Erythroblast (primary cell): ENCODE measurements at regions not wholly inside any gene's neighbourhood (a gene's known extent, or its start where the extent isn't known, plus 50 kb on each side); places are given as distances from the start of the nearest gene placed in this dataset.
"Not testable (repeated sequence)": the region's sequence is repeated elsewhere in the genome, so short reads cannot be mapped to it uniquely, and the experiment has no call there.

Source experiments
- DNase-seq, 2 experiments: peaks; one replicate each; lab custom pipeline; 2025; lab: John Stamatoyannopoulos, UW
- GATA1 ChIP-seq: IDR thresholded peaks from 2 replicates; pipeline ENCODE4 v1.6.1; 2011; ENCODE audit warnings: low read depth, mild to moderate bottlenecking, control low read depth, low read length, moderate library complexity
- POLR2A ChIP-seq: IDR thresholded peaks from 2 replicates; pipeline ENCODE4 v1.6.1; 2011; ENCODE audit warnings: mild to moderate bottlenecking, low read length

DNA sequence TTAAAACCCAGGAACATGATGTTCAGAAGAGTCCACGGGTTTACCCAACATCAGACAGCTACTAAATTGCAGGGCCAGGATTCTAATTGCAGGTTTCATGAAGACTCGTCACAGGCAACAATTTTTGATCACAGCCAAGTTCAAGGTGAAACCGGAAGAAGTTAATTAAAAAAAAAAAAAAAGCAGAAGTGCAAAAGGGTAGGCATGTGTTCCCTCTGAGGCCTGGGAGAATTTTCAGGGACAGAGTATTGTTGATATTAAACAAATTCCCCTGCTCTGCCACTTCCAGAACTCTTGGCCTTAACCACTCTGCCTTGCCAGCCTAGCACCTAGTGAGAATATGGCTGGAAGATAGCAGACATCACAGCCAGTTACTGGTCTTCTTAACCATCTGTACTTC is 99.4 kb upstream of the TRIB2 start:
- DNase-seq: no peak
- no peak for TF ChIP-seq GATA1

DNA sequence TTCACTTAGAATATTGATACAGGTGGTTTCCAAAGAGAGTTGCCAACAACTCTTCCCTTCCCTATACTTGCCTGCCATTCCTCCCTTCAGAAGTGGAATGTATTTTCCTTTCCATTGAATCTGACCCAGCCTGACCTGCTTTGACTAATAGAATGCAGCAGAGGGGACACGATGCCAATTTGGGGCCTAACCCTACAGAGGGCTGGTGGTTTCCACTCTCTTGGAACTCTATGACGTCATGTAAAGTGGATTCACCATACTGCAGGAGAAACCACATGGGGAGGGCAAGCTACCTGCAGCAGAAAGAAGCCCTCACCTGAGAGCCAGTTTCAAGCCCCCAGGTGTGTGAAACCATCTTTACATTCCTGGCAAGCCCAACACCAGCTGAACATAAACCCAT is 98.9 kb upstream of the TRIB2 start:
- DNase-seq: no peak
- TF ChIP-seq POLR2A (no peak), GATA1 (no peak)

DNA sequence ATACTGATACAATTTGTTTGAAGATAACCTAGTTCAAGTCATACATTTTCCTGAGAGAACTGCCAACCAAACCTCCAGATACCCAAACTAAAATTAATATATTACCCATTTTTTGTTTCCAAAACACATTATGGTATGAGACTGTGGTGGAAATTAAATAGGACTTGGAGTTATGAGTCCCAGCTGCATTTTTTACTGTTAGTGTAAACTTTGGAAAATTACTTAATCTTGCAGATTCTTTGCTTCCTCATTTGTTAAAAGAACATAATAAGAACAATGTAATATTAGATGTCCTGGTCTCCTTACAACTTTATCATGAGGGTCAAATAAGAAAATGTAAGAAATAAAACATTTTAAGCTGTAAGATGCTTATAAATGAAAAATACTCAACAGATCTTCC is 98.2 kb upstream of the TRIB2 start:
- DNase-seq: no peak
- no peak for TF ChIP-seq GATA1
- TF ChIP-seq POLR2A: no peak

DNA sequence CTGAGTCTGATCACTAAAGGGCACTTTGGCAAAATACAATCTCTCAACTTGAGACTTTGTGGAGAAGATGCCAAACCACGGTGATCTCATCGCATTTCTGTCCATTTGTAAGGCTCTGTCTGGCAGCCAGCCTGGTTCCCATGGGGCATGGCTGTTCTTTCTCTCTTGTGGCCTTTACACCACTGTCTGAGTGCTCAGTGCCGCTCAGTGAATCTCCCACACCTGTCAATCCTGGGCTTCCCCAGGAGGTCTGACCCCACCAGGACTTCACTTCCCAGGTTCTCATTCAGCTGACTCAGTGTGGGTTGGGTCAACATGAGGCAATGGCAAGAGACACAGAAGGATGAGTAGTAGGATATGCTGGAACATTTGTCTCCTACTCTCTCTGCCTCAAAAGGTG is 96.8 kb upstream of the TRIB2 start:
- no peak for TF ChIP-seq POLR2A
- TF ChIP-seq GATA1: no peak
- DNase-seq: no peak

DNA sequence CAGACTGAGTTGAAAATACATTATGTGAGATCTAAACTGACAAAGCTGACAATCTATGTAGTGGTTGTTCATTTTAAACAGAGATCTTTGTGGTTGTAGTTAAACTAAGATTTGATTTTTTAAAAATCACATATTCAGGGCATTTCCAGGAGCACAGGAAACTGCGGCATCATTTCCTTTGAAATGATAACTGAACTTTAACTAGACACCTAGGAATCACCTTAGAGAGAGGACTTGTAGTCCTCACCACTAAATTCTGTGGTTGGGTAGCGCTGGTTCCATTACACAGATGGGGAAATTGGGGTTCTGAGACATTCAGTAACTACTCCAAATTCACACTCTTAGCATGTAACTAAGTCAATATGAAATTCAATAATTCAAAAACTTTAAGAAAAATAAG is 96.0 kb upstream of the TRIB2 start:
- no peak for DNase-seq
- TF ChIP-seq POLR2A (no peak), GATA1 (no peak)

DNA sequence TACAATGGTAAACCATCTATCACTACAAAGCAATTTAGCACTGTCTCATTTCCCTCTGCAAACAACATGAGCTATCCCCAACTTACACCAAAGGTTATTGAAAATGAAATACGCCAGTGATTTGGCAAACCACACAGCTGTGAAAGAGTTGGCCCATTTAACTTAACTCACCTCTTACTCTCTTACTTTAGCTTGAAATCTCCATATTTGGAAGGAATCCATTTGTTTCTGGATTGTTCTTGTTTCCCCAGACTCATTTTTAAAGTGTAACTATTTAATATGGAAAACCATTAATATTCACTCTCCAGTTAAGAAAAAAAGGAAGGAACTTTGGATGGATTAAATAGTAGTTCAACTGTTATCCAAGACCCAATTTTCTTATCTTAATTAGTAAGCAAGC is 93.7 kb upstream of the TRIB2 start:
- DNase-seq: no peak
- TF ChIP-seq GATA1 (no peak), POLR2A (no peak)

DNA sequence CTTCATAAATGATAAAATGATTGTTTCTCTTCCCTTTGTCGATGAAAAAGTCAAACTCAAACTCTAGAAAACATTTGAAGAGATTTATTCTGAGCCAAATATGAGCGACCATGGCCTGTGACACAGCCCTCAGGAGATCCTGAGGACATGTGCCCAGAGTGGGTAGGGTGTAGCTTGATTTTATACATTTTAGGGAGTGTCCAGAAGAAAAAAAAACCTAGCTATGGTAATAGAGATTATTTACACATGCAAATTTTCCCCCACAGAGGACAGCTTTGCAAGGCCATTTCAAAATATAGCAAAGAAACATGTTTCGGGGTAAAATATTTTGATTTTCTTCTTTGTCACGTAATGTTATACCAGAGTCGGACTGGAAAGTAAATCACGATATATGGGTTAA is 92.4 kb upstream of the TRIB2 start:
- no peak for DNase-seq

DNA sequence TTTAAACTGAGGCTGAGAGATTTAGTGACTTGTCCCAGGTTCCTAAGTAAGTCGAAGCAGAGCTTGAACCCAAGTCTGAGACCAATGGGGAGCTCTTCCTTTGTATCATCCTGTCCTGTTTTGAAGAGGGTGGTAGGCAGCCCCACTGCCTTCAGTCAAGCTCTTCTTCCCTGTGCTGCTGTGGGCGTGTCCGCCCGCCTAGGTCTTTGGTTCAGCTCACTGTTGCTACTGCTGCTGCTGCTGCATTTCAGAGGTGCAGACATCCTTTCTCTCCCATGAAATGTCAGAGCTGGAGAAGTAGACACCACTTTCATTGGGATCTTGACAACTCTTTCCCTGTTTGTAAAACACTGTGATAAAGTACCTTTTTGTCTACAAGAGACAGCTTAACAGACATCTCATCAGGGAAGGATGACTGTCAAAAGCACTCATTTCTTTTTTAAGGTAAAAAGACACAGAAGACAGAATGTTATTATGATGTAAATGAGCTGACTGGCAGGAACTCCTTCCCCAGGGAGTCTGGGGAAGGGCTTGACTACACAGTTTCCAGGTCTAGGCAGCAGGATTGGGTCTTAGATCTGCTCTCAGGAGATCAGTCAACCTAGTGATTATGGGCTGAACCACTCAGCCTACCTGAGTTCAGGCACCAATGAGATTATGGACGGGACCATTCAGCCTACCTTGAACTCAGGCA is 91.7 kb upstream of the TRIB2 start:
- no peak for DNase-seq
- TF ChIP-seq GATA1 (no peak), POLR2A (no peak)

More for the DNA sequence above, 92.4 kb upstream of the TRIB2 start:
- no peak for TF ChIP-seq POLR2A
- no peak for TF ChIP-seq GATA1

DNA sequence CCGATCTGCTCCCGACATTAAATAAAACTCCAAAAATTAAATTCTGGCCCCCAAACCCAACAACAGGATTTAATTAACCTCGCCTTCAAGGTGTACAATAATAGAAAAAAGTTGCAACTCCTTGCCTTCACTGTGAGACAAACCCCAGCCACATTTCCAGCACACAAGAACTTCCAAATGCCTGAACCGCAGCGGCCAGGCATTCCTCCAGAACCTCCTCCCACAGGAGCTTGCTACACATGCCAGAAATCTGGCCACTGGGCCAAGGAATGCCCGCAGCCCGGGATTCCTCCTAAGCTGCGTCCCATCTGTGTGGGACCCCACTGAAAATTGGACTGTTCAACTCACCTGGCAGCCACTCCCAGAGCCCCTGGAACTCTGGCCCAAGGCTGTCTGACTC is 88.2 kb upstream of the TRIB2 start:
- DNase-seq: not testable (repeated sequence)

DNA sequence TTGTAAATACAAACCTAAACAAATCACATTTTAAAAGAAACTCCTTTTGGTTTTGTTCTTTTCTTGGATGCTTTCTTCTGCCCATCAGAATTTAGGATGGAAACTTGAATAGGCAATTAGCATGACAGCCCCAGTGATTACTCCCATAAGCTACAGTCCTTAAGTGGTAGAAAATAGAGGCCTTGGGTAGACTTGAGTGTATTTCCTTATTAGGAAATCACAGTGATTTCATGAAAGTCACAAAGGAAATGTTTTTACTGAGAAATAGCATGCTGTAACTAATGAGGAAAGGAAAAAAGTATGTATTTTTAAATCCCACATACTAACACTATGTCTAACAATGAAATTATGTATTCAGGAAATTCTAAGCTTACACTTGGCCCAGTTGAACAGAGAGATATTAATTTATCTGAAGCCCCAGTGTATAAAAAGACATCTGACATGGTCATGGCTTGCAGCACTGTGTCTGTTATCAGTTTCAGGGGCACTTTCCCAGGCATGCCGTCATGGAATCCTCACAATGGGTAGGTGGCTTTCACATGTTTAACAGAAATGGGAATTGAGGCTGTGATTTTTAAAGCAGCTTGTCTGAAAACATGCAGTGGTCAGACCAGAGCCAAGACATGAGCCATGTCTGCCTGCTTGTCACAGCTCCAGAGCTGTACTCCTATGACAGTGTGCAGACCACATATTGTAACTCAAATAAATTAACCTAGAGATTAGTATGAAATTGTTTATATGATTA is 79.7 kb upstream of the TRIB2 start:
- TF ChIP-seq GATA1 (no peak), POLR2A (no peak)
- DNase-seq: no peak

DNA sequence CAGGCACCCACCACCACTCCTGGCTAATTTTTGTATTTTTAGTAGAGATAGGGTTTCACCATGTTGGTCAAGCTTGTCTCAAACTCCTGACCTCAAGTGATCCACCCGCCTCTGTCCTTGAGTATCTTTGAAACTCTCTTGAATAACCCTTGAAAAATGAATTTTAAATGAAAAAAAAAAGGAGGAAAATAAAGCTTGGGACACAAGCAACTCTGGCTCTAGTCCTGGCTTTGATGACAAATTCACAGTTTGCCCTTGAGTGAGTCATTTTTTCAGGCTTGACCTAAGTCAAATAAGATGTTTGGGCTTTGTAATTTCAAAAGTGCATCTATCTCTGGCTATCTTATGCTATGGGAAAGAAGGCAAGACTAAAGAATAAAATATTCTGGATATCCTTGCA is 79.0 kb upstream of the TRIB2 start:
- TF ChIP-seq GATA1: no peak
- TF ChIP-seq POLR2A: no peak
- no peak for DNase-seq

DNA sequence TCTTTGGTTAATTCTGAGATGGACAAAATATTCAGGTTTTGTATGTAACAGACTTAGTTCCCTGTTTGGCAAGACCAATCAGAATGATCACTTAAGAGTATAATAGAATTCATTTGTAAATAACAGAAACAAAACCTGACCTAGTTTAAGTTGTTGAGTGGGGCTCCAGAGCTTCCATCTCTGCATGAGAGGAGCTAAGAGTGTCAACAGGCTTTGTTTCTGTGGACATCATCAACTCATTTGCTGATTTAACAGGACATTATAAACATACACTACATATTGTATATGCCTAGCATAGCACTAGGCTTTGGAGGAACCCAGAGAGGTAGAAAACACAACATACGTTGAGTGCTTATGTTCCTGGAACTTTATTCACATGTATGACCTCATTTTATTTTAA is 75.3 kb upstream of the TRIB2 start:
- no peak for TF ChIP-seq GATA1
- no peak for TF ChIP-seq POLR2A
- DNase-seq: no peak

DNA sequence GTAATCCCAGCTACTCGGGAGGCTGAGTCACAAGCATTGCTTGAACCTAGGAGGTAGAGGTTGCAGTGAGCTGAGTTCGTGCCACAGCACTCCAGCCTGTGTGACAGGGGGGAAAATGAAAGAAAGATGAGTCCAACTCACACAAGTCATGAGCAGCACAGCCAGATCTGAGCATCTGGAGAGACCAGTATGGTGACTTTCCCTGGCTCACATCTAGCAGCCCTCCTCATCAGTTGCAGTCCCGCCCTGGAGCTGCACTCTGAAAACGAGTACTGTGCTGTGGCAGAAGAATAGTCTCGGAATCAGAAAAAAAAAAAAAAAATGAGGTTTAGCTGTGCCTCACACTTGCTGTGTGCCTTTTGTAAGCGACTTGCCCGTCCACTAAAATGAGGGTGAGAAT is 74.4 kb upstream of the TRIB2 start:
- no peak for TF ChIP-seq POLR2A
- no peak for TF ChIP-seq GATA1

DNA sequence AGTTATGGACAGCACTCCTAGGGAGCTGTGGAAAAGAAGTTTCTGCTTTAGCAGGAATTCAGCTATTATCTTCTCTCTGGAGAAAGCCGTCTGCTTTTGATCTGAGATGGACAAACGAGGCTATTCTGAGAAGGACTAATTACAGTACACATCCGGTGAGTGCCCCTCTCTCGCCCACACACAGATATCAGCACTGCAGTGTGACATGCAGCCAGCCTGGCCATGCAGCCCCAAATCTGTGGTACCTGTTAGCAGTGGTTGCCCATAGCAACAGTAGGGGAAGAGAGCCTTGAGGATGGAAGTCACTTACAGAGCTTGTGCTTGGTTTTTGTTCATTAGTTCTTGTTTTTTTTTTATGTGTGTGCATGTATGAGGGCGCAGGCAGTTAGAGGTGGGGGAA is 73.9 kb upstream of the TRIB2 start:
- TF ChIP-seq POLR2A (no peak), GATA1 (no peak)
- DNase-seq: no peak

More for the DNA sequence above, 74.4 kb upstream of the TRIB2 start:
- no peak for DNase-seq
